GM12878 (cell line): ENCODE measurements at regions not wholly inside any gene's neighbourhood (a gene's known extent, or its start where the extent isn't known, plus 50 kb on each side); places are given as distances from the start of the nearest gene placed in this dataset.

Experiments used
- CHD1 ChIP-seq: IDR thresholded peaks from 2 replicates; pipeline ENCODE4 v1.6.1; 2012; ENCODE audit warnings: low read depth, low read length, improper control_type of control experiment
- CTCF ChIP-seq, 3 experiments: IDR thresholded peaks in 2 of 3; conservative IDR thresholded peaks in 1 of 3; 2 replicates each; pipeline ENCODE4 v1.5.1; 2011; ENCODE audit warnings: low read depth in 3 of 3, low read length in 3 of 3, mild to moderate bottlenecking in 3 of 3, control low read depth in 2 of 3, moderate library complexity in 2 of 3, inconsistent platforms in 1 of 3, mixed read lengths in 1 of 3; ENCODE audit not compliant: control insufficient read depth in 2 of 3, insufficient read depth in 1 of 3; ENCODE audit errors: extremely low read depth in 1 of 3
- DPF2 ChIP-seq: fragments of 450-650 bp; IDR thresholded peaks from 2 replicates; pipeline ENCODE4 v1.6.1; 2017; ENCODE audit warnings: mild to moderate bottlenecking
- EP300 ChIP-seq, 2 experiments: fragments of 150-350 bp in 1 of 2; IDR thresholded peaks; 2 replicates each; pipeline ENCODE4 v1.6.1; 2011 to 2012; ENCODE audit warnings: low read depth in 2 of 2, low read length in 2 of 2, borderline replicate concordance in 1 of 2, improper control_type of control experiment in 1 of 2, inconsistent platforms in 1 of 2; ENCODE audit not compliant: control insufficient read depth in 1 of 2
- ESRRA ChIP-seq: IDR thresholded peaks from 2 replicates; pipeline ENCODE4 v1.6.1; 2012; ENCODE audit warnings: mild to moderate bottlenecking, low read length, improper control_type of control experiment
- EZH2 ChIP-seq: IDR thresholded peaks from 2 replicates; pipeline ENCODE4 v1.6.1; 2012; ENCODE audit warnings: low read depth, mild to moderate bottlenecking, control low read depth, inconsistent platforms, low read length, borderline replicate concordance; ENCODE audit not compliant: control insufficient read depth
- KLF5 ChIP-seq: fragments of 450-650 bp; IDR thresholded peaks from 2 replicates; pipeline ENCODE4 v1.6.1; 2014; ENCODE audit warnings: mild to moderate bottlenecking; ENCODE audit not compliant: partially characterized antibody
- PAX5 ChIP-seq: IDR thresholded peaks from 2 replicates; pipeline ENCODE4 v1.6.1; 2011; ENCODE audit warnings: low read depth, low read length, borderline replicate concordance
- RAD21 ChIP-seq: IDR thresholded peaks from 2 replicates; pipeline ENCODE4 v1.6.1; 2011; ENCODE audit warnings: mild to moderate bottlenecking, low read depth, low read length, moderate library complexity; ENCODE audit not compliant: insufficient read depth
- RFX5 ChIP-seq: IDR thresholded peaks from 2 replicates; pipeline ENCODE4 v1.6.1; 2011; ENCODE audit warnings: low read depth, low read length, improper control_type of control experiment
- SRF ChIP-seq, 2 experiments: IDR thresholded peaks; 2 replicates each; pipeline ENCODE4 v1.6.1; 2011; ENCODE audit warnings: low read depth in 2 of 2, low read length in 2 of 2, mild to moderate bottlenecking in 1 of 2, moderate library complexity in 1 of 2
- TBL1XR1 ChIP-seq: IDR thresholded peaks from 2 replicates; pipeline ENCODE4 v1.6.1; 2012; ENCODE audit warnings: low read depth, low read length, improper control_type of control experiment
- USF1 ChIP-seq: IDR thresholded peaks from 2 replicates; pipeline ENCODE4 v1.6.1; 2011; ENCODE audit warnings: borderline replicate concordance, low read depth, mild to moderate bottlenecking, moderate library complexity, mixed read lengths, low read length; ENCODE audit not compliant: insufficient read depth; ENCODE audit errors: extremely low read length
- TF ChIP-seq, protein P1 (sequence below): IDR thresholded peaks from 2 replicates; pipeline ENCODE4 v1.6.1; 2012; ENCODE audit warnings: low read length, inconsistent platforms

GRCh38 chr5:32521481-32521880 is 63.9 kb upstream of the SUB1 start:
- no peak for TF ChIP-seq KLF5
- no peak for TF ChIP-seq EP300 (IDR thresholded peaks at IDR 0.05; ENCODE audit: borderline replicate concordance in 1 of 2, control insufficient read depth in 1 of 2, low read depth in 2 of 2, low read length in 2 of 2)
- TF ChIP-seq, protein P1, sequence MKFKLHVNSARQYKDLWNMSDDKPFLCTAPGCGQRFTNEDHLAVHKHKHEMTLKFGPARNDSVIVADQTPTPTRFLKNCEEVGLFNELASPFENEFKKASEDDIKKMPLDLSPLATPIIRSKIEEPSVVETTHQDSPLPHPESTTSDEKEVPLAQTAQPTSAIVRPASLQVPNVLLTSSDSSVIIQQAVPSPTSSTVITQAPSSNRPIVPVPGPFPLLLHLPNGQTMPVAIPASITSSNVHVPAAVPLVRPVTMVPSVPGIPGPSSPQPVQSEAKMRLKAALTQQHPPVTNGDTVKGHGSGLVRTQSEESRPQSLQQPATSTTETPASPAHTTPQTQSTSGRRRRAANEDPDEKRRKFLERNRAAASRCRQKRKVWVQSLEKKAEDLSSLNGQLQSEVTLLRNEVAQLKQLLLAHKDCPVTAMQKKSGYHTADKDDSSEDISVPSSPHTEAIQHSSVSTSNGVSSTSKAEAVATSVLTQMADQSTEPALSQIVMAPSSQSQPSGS, result no peak
- no peak for TF ChIP-seq RFX5
- no peak for TF ChIP-seq CHD1
- TF ChIP-seq CTCF (IDR thresholded peaks at IDR 0.05 in 2 of 3, conservative IDR thresholded peaks at IDR 0.05 in 1 of 3; ENCODE audit: control insufficient read depth in 2 of 3, extremely low read depth in 1 of 3, insufficient read depth in 1 of 3, low read depth in 3 of 3, low read length in 3 of 3), result no peak
- TF ChIP-seq TBL1XR1, result no peak
- no peak for TF ChIP-seq SRF (IDR thresholded peaks at IDR 0.05; ENCODE audit: low read depth in 2 of 2, low read length in 2 of 2)
- no peak for TF ChIP-seq USF1
- TF ChIP-seq DPF2, result no peak
- TF ChIP-seq EZH2, result no peak
- TF ChIP-seq PAX5, result no peak
- TF ChIP-seq ESRRA, result no peak
- TF ChIP-seq RAD21, result no peak
